HL-60 (cell line): ENCODE measurements at regions not wholly inside any gene's neighbourhood (a gene's known extent, or its start where the extent isn't known, plus 50 kb on each side); places are given as distances from the start of the nearest gene placed in this dataset.

Experiments used
- DNase-seq, 2 experiments: peaks; one replicate each; pipeline ENCODE4 v3.0.0-alpha.2; 2010 to 2020; ENCODE audit warnings: low read depth in 1 of 2, low spot score in 1 of 2
- H3K27ac ChIP-seq: fragments of 250-450 bp; sonication (Bioruptor Pico); replicated peaks from 2 replicates; pipeline ENCODE4 v1.5.1; 2020; ENCODE audit warnings: mild to moderate bottlenecking, moderate library complexity
- H3K27me3 ChIP-seq: fragments of 250-450 bp; sonication (Bioruptor Pico); 2 replicates; pipeline ENCODE4 v1.5.1; 2021; ENCODE audit warnings: mild to moderate bottlenecking, moderate library complexity; ENCODE audit not compliant: insufficient read depth, poor library complexity, severe bottlenecking
- H3K4me3 ChIP-seq: replicated peaks from 2 replicates; pipeline ENCODE4 v1.5.1; 2011; ENCODE audit warnings: mild to moderate bottlenecking, control low read depth, low read length; ENCODE audit not compliant: insufficient read depth
- GABPA ChIP-seq: IDR thresholded peaks from 2 replicates; pipeline ENCODE4 v1.6.1; 2012; ENCODE audit warnings: low read depth
- POLR2AphosphoS5 ChIP-seq: IDR thresholded peaks from 2 replicates; pipeline ENCODE4 v1.6.1; 2012; ENCODE audit warnings: low read depth
- SPI1 ChIP-seq: IDR thresholded peaks from 2 replicates; pipeline ENCODE4 v1.6.1; 2012; ENCODE audit warnings: low read depth, mild to moderate bottlenecking, borderline replicate concordance
- TF ChIP-seq, protein P1 (sequence below): IDR thresholded peaks from one replicate; pipeline ENCODE4 v1.5.1; 2011; ENCODE audit warnings: low read length, control low read depth, inconsistent platforms; ENCODE audit not compliant: insufficient read depth
- TF ChIP-seq, protein P2 (sequence below): IDR thresholded peaks from 2 replicates; pipeline ENCODE4 v1.6.1; 2012; ENCODE audit warnings: low read depth; ENCODE audit not compliant: insufficient replicate concordance

DNA sequence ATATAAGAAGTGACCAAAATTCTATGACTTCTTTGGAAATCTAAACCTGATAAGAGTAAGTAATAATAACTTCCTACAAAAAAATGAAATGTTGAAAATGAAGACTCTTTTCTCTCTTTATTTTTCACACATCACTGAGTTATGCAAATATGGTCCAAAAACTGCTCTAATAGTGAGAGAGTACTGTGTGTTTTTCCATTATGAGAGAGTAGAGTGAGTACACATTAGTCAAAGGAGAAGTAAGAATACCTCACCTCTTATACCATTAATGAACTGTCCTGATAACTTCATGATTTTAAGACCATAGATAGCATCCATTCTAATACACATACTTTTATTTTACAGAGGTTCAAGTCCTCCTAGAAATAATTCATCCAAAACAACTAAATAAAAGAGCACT, 1310.2 kb downstream of the SI start:
- no peak overlapping the region for H3K27ac ChIP-seq
- no peaks in the 10 kb centered on the region for H3K27me3 ChIP-seq
- TF ChIP-seq GABPA = no peak
- TF ChIP-seq, protein P1, sequence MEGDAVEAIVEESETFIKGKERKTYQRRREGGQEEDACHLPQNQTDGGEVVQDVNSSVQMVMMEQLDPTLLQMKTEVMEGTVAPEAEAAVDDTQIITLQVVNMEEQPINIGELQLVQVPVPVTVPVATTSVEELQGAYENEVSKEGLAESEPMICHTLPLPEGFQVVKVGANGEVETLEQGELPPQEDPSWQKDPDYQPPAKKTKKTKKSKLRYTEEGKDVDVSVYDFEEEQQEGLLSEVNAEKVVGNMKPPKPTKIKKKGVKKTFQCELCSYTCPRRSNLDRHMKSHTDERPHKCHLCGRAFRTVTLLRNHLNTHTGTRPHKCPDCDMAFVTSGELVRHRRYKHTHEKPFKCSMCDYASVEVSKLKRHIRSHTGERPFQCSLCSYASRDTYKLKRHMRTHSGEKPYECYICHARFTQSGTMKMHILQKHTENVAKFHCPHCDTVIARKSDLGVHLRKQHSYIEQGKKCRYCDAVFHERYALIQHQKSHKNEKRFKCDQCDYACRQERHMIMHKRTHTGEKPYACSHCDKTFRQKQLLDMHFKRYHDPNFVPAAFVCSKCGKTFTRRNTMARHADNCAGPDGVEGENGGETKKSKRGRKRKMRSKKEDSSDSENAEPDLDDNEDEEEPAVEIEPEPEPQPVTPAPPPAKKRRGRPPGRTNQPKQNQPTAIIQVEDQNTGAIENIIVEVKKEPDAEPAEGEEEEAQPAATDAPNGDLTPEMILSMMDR = no peak
- TF ChIP-seq SPI1 = no peak
- TF ChIP-seq, protein P2, sequence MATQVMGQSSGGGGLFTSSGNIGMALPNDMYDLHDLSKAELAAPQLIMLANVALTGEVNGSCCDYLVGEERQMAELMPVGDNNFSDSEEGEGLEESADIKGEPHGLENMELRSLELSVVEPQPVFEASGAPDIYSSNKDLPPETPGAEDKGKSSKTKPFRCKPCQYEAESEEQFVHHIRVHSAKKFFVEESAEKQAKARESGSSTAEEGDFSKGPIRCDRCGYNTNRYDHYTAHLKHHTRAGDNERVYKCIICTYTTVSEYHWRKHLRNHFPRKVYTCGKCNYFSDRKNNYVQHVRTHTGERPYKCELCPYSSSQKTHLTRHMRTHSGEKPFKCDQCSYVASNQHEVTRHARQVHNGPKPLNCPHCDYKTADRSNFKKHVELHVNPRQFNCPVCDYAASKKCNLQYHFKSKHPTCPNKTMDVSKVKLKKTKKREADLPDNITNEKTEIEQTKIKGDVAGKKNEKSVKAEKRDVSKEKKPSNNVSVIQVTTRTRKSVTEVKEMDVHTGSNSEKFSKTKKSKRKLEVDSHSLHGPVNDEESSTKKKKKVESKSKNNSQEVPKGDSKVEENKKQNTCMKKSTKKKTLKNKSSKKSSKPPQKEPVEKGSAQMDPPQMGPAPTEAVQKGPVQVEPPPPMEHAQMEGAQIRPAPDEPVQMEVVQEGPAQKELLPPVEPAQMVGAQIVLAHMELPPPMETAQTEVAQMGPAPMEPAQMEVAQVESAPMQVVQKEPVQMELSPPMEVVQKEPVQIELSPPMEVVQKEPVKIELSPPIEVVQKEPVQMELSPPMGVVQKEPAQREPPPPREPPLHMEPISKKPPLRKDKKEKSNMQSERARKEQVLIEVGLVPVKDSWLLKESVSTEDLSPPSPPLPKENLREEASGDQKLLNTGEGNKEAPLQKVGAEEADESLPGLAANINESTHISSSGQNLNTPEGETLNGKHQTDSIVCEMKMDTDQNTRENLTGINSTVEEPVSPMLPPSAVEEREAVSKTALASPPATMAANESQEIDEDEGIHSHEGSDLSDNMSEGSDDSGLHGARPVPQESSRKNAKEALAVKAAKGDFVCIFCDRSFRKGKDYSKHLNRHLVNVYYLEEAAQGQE = no peak
- no peak for TF ChIP-seq POLR2AphosphoS5
- no peak overlapping the region for H3K4me3 ChIP-seq
- DNase-seq = no peak

DNA sequence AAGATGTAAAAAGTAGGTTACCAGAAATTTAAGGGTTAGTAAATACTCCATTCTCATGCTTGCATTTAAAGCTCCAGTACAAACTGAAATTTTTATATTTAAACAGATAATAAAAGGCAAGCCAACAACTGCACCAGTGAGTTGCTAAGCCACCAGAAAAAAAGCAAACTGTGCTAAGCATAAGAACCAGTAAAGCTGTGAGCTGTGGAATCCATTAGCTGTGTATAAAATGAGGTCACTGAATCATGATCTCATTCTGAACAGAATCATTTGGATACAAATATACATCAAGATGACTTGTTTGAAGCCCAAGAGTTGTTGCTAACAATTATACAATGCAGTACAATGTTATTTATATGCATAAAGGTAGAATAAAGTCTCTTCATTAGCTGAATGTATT, 1312.2 kb downstream of the SI start:
- no peak overlapping the region for H3K27ac ChIP-seq
- TF ChIP-seq POLR2AphosphoS5 (no peak), SPI1 (no peak), GABPA (no peak)
- TF ChIP-seq, protein P1 = no peak
- TF ChIP-seq, protein P2 = no peak
- DNase-seq = no peak

DNA sequence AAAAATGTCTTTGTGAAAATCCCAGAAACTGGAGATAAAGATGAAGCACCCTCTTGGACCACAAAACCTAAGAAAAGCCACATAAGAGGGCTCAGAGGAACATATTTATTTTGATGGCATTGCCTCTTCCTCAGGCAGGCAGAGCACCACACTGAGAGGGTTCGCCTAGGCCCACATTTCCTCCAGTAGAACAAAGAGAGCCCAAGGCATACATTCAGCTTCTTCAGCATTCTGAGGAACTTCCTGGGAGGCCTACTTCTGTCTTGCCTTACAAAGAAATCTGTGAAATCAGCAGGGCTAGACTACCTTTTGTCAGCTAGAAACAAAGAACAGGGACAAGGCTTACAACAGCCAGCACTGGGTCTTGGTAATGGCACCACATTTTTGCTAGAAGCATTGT, 1325.3 kb downstream of the SI start:
- Histone ChIP-seq H3K4me3 (no peak overlapping the region), H3K27ac (no peak overlapping the region), H3K27me3 (no peaks in the 10 kb centered on the region)
- DNase-seq = no peak
- TF ChIP-seq, protein P1 = no peak
- TF ChIP-seq POLR2AphosphoS5 = no peak
- TF ChIP-seq SPI1 = no peak
- TF ChIP-seq GABPA = no peak
- TF ChIP-seq, protein P2 = no peak

More for the DNA sequence above, 1312.2 kb downstream of the SI start:
- Histone ChIP-seq H3K4me3 (no peak overlapping the region), H3K27me3 (no peaks in the 10 kb centered on the region)
